ENCODE measurements at regions not wholly inside any gene's neighbourhood (a gene's known extent, or its start where the extent isn't known, plus 50 kb on each side); places are given as distances from the start of the nearest gene placed in this dataset.

DNA sequence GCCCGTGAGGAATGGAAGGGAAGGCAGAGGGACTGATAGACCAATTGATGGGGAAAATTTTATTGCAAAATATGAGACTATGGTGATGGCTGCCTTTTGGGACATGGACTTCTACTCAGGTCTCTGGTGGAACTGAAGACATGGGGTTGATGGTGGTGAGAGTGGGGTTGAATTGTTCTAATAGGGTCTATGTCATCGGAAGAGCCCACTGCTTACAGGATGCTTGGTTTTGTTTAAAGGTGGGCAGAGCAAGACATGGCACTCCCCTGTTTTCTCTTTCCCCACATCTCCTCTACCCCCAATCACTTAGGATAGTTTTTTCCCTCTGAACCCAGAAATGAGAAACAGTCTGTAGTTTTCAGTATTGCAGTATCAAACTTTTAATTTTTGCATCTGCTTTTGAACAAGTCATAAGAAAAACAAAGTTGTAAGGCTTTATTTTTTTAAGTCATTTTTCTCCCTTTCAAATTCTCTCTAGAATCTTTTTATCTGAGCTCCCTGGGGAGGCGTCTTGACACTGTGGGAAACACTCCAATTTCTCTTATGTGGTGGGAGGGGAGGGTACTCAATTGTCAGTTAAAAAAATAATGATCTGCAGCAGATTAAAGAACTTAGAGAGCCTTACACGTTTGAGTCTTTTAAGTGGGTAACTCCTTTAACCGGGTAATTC, 276.2 kb upstream of the TBC1D5 start:
- no peak for TF ChIP-seq CTCF (IDR thresholded peaks at IDR 0.05; ENCODE audit: insufficient read depth, low read length, poor library complexity, severe bottlenecking)
- TF ChIP-seq EZH2phosphoT487 (conservative IDR thresholded peaks at IDR 0.05; ENCODE audit: low read length) = no peak

Measured in SU-DHL-6 (cell line).